NCI-H1417 (cell line): ENCODE measurements at regions not wholly inside any gene's neighbourhood (a gene's known extent, or its start where the extent isn't known, plus 50 kb on each side); places are given as distances from the start of the nearest gene placed in this dataset.
A peak's percentile ranks its signal among the peaks of the same experiment; 100 is the strongest.
"Not testable (repeated sequence)": the region's sequence is repeated elsewhere in the genome, so short reads cannot be mapped to it uniquely, and the experiment has no call there.

ENCODE experiments used
- DNase-seq, 3 experiments: peaks; one replicate each; lab custom pipeline; 2025; lab: John Stamatoyannopoulos, UW

DNA sequence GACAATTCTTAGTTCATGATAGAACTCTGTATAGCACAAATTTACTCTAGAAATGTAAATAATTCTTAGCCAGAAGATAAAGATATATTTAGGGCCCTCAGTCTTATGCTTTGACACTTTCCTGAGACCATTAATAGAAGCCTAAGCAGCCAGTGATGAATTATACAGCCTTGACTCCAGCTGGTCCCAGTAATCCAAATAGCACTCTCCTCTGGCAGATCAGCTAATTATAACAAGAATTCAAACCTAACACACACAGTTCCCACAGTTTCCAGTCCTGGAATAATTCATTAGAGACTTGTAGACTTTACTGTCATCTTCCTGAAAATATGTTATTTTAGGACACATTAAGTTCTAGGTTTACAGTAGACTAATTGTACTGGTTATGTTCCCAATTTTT, 50.4 kb downstream of the SHOC1 start:
- peak in 1 of 3 experiments; percentile 12 for DNase-seq

DNA sequence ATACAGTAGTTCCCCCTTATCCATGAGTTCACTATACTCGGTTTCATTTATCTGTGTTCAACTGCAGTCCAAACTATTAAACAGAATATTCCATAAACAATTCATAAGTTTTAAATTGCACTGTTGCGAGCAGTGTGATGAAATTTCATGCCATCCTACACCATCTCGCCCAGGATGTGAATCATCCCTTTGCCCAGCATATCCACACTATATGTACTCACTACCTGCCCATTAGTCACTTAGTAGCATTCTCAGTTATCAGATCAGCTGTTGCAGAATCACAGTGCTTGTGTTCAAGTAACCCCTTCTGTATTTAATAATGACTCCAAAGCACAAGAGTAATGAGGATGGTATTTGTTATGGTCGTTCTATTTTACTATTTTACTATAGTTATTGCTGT, 51.5 kb downstream of the SHOC1 start:
- no peak for DNase-seq

DNA sequence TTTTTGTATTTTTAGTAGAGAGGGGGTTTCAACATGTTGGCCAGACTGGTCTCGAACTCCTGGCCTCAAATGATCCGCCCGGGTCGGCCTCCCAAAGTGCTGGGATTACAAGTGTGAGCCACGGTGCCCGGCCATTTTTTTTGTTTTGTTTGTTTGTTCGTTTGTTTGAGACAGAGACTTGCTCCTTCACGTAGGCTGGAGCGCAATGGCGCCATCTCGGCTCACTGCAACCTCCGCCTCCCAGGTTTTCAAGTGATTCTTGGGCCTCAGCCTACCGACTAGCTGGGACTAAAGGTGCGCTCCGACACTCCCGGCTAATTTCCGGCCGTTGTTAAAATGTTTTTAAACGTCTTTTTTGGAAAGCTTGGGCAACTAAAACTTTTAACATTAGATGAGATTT, 54.0 kb downstream of the SHOC1 start:
- DNase-seq = no peak

DNA sequence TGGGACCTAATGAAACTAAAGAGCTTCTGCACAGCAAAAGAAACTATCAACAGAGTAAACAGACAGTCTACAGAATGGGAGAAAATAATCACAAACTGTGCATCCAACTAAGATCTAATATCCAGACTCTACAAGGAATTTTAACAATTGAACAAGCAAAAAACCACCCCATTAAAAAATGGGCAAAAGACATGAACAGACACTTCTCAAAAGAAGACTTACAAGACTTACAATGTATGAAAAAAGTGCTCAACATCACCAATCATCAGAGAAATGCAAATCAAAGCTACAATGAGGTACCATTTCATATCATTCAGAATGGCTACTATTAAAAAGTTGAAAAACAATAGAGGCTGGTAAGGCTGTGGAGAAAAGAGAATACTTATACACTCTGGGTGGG, 58.0 kb downstream of the SHOC1 start:
- DNase-seq = no peak

DNA sequence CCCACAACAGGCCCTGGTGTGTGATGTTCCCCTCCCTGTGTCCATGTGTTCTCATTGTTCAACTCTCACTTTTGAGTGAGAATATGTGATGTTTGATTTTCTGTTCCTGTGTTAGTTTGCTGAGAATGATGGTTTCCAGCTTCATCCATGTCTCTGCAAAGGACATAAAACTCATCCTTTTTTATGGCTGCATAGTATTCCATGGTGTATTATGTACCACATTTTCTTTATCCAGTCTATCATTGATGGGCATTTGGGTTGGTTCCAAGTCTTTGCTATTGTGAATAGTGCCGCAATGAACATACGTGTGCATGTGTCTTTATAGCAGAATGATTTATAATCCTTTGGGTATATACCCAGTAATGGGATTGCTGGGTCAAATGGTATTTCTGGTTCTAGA, 59.4 kb downstream of the SHOC1 start:
- not testable (repeated sequence) for DNase-seq

DNA sequence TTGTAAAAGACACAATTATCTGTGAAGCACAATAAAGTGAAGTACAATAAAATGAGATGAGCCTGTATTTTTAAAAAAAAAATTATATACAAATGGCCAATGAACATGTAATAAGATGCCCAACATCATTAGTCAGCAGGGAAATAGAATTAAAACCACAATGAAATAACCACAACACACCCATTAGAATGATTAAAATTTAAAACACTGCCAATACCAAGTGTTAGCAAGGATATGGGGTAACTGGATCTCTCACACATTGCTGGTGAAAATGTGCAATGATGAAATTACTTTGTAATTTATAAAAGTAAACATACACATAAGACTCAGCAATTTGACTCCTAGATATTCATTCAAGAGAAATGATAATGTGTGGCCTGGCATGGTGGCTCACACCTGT, 62.8 kb downstream of the SHOC1 start:
- DNase-seq = no peak

DNA sequence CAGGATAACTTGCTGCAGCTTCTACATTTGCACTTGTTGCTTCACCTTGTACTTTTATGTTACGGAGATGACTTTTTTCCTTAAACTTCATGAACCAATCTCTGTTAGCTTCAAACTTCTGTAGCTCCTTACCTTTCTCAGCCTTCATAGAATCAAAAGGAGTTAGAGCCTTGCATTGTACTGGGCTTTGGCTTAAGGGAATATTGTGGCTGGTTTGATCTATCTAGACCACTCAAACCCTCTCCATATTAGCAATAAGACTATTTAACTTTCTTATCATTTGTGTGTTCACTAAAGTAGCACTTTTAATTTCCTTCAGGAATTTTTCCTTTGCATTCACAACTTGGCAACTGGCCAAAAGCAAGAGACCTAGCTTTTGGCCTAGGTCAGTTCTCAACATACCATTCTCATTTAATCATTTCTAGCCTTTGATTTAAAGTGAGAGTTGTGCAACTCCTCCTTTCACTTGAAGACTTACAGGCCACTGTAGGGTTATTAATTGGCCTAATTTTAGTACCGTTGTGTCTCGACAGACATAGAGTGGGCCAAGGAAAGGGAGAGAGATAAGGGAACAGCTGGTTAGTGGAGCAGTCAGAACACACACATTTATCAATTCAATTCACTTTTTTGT, 63.7 kb downstream of the SHOC1 start:
- DNase-seq = no peak

DNA sequence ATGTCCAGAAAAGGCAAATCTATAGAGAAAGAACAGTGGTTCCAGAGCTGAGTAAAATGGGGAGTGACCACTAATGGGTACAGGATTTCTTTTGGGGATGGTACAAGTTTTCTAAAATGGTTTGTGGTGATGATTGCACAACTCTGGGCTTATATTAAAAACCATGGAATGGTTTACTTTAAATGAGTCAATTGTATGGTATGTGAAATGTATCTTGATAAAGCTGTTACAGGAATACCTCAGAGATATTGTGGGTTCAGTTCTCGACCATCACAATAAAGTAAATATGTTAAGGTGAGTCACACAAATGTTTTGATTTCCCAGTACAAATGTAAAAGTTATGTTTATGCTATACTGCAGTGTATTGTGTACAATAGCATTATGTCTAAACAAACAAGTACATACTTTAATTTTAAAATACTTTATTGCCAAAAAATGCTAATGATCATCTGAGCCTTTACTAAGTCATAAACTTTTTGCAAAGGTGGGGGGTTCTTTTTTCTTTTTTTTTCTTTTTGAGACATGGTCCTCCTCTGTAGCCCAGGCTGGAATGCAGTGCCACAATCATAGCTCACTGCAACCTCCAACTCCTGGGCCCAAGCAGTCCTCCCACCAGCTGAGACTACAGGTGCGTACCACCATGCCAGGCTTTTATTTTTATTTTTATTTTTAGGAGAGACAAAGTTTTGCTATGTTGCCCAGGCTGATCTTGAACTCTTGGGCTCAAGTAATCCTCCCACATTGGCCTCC, 65.9 kb downstream of the SHOC1 start:
- DNase-seq = no peak

DNA sequence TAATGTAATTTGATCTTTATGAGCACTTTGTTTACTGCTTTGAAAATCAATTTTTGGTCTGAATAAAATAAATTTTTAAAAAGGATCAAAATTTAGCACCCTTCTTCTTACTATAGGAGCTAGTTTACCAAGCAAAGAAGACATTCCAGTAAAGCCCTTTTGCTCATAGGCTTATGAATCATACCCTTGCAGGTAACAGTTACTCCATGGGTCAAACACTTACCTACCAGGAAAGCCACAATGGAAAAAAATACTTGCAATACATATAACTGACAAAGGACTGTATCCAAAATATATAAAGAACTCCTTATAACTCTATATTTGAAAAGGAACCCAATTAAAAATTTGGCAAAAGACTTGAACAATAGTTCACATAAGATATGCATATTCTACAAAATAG, 66.6 kb downstream of the SHOC1 start:
- DNase-seq = no peak

DNA sequence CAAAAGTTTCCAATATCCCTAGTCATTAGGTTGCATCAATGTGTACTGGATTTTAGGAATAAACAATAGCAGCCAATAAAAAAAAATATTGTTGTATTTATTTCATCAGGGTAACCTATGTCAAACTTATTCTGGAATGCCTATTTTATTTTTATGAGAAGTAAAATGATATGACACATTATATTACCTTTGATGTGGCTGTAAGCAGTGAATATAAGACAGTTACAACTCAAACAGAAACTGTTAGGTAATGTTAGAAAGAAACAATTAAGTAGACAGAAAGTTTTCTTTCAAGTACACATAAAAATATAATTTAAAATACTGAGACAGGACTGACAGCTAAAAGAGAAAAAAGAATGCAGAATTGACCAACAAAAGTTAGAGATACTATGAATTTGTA, 65.5 kb downstream of the GNG10 start:
- DNase-seq = no peak

DNA sequence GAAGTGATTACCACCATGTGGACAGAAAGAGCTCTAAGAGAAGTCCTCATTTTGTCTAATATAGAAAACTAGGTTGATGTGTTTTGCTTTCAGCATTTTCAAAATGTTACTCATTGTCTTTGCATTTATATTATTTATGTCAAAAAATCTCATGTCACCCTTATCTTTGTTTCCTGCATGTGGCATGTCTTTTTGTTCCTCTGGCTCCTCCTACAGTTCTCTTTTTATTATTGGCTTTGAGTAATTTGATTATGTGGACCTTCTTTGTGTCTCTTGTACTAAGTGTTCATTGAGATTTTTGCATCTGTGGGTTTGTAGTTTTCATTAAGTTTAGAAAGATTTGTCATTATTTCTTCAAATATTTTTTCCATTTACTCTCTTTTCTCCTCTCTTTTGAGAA, 58.8 kb downstream of the GNG10 start:
- DNase-seq = no peak
